NCI-H510A (cell line): ENCODE measurements at regions not wholly inside any gene's neighbourhood (a gene's known extent, or its start where the extent isn't known, plus 50 kb on each side); places are given as distances from the start of the nearest gene placed in this dataset.

Source experiments
- DNase-seq: peaks from one replicate; lab custom pipeline; 2025; lab: John Stamatoyannopoulos, UW

DNA sequence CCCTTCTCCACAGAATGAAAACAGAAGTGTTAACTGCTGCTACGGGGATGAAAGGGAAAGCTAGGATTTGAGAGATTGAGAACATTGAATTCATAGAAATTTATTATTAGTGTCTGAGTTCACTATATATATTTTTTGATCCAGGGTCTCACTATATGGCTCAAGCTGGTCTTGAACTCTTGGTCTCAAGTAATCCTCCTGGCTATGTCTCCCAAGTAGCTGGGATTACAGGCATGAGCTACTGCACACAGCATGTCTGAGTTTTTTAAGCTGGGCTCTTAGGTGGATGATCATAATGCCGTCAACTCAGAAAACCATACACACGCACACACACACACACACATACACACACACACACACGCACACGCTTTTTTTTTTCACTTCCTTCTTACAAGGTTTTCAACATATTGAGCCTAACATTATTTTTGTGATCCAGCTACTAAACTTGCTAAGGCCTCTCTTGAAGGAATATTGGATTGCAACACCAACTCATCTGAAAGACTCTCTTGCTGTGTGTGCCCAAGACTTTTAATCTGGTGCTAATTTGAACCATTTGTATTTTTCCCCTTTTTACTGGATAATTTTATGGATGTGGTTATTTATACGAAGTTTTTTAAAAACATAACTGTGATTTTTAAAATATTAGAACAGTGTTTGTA is 1045.4 kb downstream of the DTWD2 start:
- no peak for DNase-seq

DNA sequence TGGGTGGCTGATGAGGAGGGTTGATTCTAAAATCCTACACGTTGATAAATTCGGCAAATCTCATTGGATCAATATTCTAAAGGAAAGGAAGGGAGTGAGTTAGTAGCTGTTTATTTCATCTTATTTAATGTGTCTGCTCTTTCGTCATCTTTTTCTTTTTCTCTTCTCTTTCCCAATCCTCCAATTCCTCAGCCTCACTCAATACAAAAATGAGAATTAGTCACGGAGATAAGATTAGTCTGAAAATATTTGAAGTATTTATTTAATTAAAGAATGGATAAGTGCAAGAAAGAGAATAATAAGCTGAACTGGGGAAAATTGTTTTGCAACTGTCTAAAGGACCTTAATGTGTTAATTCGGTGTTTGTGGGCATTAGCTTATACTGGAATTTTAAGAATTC is 1095.1 kb downstream of the DTWD2 start:
- no peak for DNase-seq

DNA sequence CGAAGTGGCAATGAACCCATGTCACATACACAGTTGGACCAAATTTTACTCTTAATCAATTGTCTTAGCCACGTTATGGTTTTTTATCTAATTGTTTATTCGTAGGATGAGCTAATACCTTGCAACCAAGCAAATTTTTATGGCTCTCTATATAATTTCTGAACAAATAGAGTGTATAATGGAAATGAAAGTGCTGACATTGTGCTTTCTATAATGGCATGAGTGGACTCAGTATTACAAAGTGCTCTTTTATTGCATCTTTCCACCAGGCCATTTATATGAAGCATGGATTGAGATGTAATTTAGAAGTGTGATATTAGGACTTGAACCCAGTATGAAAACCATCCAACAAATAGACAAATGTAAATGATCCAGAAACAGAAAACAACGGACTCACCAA is 1096.0 kb downstream of the DTWD2 start:
- DNase-seq, result no peak

DNA sequence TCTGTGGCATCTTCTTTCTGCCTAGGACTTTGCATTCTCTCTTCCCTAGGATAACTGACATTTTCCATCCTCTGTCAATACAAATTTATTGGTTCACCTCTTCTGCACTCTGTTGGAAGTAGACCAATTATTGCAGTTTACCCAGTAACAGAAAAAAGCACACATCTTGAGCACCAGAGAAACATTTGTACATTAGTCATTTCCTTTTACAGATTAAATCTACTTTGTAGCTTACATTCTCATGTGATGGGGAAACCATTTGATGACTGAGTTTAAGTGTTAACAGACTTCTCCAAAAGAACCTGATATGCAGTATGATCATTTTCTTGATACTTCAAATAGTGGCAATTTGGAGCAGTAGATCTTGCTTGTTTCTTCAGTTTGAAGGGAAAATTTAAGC is 1098.8 kb downstream of the DTWD2 start:
- DNase-seq, result no peak

DNA sequence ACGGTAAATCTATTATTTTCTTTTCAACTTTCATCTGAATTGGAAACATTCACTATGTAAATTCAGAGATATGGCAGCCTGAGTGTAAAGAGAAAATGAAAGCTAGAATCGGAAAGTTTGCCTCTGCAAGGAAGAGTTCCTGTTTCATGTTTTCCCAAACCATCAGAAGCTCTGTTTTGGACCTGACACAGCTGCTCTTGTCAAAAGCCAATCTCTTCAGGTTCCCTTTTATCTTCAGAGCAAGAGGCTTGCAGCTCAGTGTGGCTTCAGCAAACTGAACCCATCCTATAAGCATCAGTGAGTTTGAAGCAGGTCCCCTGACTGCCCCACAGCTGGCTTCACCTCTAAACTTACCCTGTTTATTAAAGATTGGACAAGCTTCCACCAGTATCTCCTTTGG is 1099.7 kb downstream of the DTWD2 start:
- no peak for DNase-seq

DNA sequence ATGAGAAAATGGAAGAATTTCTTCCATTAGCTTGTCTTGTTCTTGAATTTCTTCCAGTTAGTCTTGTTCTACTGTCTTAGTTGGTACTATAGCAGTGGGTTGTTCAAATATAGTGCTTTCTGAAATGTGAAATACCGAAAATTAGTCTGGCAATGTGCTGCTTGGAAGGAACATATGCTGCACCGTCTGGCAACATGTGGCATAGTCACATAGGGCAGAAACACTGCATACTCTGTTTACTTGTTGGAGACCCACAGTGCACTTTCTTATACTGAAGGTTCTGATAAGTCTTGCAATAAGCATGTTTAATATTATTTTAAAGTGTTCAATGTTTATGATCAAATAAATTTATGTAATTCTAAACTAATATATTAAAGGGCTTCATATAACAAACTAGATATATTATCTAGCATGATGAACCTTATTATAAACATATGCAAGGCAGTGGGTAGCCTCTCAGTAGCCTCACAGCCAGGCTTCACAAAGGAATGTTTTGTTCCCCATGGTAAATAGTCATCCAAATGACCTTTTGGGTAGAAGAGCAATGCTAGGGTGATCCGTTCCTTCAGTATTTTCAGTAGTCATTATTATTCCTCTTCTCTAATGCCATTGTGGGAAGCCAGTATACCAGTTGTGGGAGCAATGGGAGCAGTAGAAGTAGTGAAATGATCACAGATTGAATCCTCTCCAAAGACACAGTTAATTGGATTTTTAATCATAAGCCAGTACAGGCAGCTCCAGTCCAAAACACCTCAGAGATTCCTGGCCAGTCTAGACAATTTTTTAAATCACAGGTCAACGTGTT is 1106.7 kb downstream of the DTWD2 start:
- DNase-seq, result no peak

DNA sequence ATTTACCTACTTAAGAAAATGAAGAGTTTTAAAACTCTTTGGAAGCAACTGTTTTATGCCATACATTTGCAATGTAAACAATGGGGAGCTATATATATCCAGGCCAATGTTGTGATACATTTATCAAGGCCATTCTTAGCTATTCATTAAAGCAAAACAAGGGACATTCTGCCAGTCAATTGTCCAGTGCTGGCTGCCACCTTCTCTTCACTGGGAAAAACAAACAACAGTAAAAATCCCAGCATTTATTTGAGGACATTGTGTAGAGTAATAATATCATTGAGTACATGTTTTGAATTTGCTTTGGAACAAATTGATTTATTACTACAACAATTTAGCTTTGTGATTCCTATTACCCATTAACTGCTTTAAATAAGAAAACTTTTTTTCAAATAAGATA is 1107.4 kb downstream of the DTWD2 start:
- no peak for DNase-seq

DNA sequence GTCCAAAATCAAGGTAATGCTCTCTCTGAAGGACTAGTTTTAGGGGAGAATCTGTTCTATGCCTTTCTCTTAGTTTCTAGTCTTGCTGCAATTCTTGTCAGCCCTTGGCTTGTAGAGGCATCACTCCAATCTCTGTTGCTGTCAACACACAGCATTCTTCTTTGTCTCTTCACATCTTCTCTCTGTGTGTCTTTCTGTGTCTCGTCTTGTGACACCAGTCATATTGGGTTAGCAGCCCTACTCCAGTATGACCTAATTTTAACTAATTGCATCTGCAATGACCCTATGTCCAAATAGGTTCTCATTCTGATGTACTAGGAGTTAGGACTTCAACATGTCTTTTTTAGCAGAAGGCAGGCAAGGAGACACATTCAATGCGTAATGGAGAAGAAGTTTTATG is 1110.6 kb downstream of the DTWD2 start:
- no peak for DNase-seq

DNA sequence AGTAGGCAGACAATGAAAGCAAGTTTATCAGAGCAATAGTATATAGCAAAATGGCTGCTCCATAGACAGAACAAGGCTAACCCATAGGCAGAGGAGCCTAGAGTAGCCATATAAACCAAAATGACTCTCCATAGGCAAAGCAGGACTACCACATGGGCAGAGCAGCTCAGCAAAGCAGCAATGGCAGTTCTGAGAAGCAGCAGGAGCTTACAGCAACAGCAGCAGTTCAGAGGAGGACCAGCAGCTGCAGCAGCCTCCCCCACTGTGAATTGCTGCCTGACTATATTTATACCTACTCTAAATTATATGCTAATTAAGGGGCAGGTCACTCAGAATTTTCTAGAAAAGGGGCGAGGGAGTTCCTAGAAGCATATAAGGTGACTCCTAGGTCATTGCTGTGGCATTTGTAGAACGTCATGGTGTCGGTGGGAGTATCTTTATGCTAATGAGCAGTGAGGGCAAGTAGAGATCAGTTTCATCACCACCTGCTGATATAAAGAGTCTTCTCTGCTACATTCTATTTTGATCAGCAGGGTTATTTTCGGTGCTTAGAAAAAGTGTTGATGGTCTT is 1115.5 kb downstream of the DTWD2 start:
- no peak for DNase-seq

DNA sequence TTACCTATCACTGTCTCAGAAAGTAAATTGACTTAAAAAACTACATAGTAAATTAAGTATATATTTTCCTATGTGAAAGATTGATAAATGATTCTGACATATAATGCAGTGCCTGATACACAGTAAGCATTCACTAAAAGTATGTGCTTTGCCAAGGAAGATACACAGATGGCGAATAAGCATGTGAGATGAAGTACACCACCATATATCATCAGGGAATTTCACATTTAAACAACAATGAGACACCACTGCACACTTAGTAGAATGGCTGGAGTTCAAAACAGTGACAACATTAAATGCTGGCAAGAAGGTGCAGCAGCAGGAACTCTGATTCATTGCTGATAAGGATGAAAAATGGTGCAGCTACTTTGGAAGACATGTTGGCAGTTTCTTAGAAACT is 1118.8 kb downstream of the DTWD2 start:
- no peak for DNase-seq

DNA sequence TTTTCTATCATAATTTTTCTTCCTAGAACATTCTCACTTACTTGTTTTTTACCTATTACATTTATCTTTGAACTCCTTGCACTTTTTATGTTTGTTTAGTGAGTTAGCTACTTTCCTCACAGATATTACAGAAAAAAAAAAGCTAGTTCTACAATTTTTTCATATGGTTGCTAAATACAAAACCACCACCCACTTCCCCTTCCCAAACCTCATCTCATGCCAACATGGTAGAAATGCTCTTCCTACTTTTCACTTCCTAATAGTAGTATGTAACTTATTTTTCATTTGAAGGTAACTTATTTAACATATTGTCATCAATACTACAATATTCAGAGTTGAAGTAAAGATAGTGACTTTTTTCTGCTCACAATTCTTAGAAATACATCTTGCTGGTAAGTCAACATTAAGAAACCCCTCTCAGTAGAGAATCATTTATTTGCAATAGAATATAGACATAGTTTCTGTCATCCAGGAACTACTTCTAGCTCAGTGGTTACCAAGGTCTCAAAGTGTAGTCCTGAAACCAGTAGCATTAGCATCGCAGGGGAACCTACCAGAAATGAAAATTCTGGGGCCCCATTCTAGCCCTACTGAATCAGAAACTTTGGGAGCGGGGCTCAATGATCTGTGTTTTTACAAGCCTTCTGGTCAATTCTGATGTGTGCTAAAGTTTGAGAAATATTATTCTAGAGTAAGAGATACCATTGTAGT is 1124.6 kb downstream of the DTWD2 start:
- no peak for DNase-seq

DNA sequence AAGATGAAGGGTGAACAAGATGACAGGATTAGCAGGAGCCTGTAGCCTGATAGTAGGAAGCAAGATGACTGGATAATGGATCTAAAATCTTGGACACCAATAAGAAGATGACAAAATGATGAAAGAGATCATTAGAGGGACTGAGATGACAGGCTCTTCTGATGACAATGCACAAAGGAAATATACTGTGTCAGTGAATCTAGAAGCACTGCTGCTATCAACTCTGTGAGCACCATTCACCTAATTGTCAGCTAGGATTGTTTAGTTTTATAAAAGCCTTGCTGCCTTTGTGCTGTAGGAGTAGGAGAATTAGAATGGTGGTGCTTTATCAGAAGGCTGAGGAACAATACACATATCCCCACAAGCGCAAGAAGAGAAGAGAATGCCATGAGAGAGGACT is 1127.8 kb downstream of the DTWD2 start:
- no peak for DNase-seq

DNA sequence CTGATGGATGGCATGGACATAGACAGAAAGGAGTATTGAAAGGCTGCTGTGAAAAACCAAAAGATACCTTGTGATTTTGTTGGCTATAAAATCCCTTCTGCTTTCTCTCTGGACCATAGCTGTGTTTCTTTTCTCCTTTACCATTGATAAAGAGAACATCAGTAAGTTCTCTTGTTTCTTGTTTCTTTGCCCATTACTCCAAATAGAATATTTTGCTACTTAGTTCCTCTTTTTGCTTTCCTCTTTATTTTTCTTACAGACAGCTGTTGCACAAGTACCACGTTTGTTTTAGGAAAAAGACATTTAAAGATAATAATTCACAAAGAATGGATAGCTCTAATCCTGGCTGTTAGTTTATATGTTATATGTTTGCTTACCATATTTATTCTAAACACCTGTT is 1129.2 kb downstream of the DTWD2 start:
- DNase-seq, result no peak

DNA sequence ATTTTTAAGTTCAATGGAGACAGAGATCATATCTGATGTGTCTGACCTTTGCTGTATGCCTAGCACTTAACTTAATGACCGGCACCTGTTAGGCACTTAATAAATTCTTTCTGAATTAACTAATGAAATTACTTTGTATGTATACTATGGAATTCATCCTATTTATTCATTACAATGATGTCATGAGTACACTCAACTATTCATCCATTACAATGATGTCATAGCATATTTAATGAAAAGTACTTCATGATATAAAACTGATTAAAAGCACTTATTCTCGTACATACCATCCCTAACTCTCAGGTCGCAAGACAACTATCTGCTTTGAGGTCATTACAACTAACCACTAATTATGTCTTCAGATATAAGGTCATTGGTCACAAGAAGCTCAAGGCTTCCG is 1131.6 kb downstream of the DTWD2 start:
- no peak for DNase-seq

DNA sequence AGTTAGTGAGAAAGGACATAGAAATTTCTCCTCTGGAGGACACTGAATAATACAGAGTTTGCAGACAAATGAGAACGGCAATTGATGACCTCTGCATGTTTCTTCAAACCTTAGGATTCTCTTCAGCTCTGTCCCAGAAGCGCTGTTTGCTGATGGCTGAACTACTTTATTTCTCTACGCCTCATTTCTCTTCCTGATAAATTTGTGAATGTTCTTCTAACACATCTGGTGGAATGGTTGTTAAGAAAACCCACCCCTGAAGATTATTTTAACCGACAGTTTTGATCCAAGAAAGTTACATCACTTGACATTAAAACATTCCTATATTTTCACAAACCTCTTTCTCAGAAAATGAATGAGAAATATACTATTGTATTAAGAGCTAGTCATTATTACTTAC is 1150.6 kb downstream of the DTWD2 start:
- DNase-seq, result no peak

DNA sequence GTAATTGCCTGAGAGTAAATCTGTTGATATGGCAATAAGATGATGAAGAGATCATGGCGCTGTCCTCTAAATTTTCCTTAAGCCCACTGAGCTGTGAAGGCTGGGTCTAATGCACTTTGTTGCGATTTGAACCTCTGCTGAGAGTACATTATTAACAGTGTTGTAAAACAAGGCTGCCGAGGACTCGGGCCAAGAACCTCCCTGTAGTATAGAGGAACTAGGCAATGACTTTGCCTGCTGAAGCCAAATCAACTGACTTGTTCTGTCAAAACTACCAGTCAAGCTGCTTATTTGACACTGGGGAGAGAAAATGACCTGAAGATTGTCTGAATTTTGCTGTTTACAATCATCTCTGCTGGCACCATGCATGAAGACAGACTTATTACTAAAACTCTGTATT is 1154.7 kb downstream of the DTWD2 start:
- no peak for DNase-seq

DNA sequence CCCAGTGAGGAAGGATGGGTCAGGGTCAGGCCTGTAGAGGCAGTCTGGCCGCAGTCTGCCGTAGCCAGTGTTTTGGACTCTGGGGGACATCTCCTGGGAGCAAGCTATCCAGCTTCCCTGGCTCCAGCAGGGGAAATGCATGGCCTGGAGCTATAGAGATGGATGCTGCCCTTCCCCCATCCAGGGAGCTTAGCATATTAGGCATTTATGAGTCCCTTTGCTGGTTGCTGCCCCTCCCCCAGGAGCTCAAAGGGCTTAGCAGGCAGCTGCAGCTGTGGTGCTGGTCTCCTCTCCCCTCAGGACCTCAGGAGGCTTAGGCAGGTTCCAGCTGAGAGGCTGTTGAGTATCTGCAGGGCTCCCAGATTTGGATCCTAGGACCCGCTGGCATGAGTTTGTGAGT is 1158.7 kb downstream of the DTWD2 start:
- no peak for DNase-seq

DNA sequence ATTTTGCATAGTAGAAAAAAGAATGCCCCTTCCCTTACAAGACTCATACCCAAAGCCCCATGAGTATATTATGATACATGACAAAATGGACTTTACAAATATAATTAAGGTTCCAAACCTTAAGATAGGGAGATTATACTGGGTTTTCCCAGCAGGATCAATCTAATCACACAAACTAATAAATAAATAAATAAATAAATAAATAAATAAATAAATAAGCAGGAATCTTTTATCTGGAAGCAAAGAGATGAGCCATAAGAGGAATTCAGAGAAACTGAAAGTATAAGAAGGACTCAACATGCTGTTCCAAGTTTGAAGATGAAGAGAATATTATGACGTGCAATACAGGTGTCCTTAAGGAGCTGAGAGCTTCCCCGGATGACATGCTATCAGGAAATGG is 1174.5 kb downstream of the DTWD2 start:
- no peak for DNase-seq

DNA sequence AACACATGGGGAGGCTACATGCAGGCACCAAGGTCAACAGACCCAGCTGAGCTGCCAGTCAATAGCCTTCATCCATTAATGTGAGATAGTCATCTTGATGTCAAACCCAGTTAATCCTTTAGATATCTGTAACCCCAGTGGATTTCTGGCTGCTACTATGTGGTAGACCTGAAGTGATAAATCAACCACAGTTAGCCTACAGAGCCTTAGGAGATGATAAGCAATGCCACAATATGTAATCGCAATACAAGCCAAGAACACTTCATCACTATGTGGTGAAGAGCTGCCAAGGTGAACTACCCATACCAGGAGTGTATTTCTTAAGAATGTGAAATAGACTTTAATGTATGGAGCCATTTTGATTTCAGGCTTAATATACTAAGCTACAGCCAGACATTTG is 1175.5 kb downstream of the DTWD2 start:
- DNase-seq, result no peak

DNA sequence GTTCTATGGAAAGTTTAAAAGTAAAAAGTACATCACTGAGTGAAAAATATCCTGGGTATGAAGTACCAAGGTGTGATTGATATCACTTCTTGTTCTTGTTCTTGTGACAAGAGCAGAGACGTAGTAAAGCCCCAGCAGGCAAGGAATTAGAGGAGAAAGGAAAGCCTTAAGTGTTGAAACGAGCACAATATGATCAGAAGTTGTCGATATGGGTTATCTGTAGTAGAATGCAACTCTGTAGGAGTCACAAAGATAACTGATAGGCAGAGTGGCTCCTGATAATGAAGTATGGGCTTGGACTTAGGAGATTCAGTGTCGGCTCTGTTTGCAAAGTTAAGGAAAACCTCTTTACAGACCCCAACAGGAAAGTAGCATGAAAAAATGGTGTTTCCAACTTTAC is 1179.1 kb downstream of the DTWD2 start:
- no peak for DNase-seq

DNA sequence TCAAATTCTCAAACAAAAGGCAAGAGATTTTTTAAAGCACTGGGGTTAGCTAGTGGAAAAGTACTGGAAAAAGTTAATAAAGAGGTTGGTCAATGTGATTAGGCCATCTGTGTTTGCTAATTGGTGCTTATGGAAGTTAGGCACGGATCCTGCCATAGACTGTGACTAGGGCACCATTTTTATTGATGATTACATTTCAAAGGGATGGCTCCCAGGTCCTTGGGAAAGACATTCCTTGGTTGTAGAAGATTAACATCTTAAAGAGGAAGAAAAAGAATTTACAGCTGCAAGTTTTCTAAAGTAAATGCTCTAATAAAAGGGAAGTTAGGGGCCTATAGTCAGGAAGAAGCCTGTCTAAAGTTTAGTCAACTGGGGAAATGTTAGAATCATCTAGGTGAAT is 1183.3 kb downstream of the DTWD2 start:
- DNase-seq, result no peak

DNA sequence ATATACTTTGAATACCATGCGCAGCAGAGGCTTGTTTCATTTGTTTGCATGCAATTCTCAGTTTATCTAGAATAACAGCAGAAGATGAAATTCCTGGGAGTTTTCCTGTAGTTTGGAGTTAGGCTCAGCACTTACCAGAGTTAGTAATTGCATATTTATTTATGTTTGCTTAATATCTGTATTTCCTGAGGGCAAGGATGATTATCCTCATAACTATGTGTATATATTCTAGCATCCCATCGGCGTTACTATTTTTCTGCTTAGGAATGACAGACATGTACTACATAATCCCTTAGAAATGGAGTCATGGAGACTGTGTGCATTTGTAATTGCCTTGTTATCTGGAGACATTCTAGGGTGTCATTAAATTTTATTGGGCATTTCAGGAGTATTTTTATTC is 1184.8 kb downstream of the DTWD2 start:
- no peak for DNase-seq

DNA sequence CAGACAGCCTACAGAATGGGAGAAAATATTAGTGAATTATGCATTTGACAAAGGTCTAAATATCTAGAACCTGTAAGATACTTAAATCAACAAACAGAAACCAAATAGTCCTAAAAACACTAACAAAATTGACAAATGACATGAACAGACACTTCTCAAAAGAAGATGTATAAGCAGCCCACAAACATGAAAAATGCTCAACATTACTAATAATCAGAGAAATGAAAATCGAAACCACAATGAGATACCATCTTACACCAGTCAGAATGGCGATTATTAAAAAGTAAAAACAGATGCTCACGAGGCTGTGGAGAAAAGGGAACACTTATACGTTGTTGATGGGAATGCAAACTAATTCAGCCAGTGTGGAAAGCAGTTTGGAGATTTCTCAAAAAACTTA is 1186.8 kb downstream of the DTWD2 start:
- no peak for DNase-seq
